AG09309 (cell line): ENCODE measurements at regions not wholly inside any gene's neighbourhood (a gene's known extent, or its start where the extent isn't known, plus 50 kb on each side); places are given as distances from the start of the nearest gene placed in this dataset.

Experiments used
- DNase-seq: peaks from one replicate; pipeline ENCODE4 v3.0.0-alpha.2; 2010; ENCODE audit warnings: low read depth
- H3K4me3 ChIP-seq: 2 replicates; pipeline ENCODE4 v1.5.1; 2011; ENCODE audit warnings: mild to moderate bottlenecking, low read depth, low read length, moderate library complexity; ENCODE audit not compliant: control insufficient read depth
- CTCF ChIP-seq: IDR thresholded peaks from 2 replicates; pipeline ENCODE4 v1.5.1; 2011; ENCODE audit warnings: mild to moderate bottlenecking, low read depth, low read length, inconsistent platforms; ENCODE audit not compliant: insufficient read depth, control insufficient read depth; ENCODE audit errors: missing control alignments

- TF ChIP-seq CTCF, result no peak
- DNase-seq, result no peak
- H3K4me3 ChIP-seq, result no peak overlapping the region
Measured at GRCh38 chr14:76313303-76313702, 62.6 kb upstream of the ESRRB start.

GRCh38 chr14:76313852-76314251 is 62.1 kb upstream of the ESRRB start:
- DNase-seq, result no peak
- no peak for TF ChIP-seq CTCF
- no peak overlapping the region for H3K4me3 ChIP-seq

- TF ChIP-seq CTCF, result no peak
- no peak overlapping the region for H3K4me3 ChIP-seq
- DNase-seq, result no peak
Measured at GRCh38 chr14:76314521-76315034, 61.4 kb upstream of the ESRRB start.

GRCh38 chr14:76320486-76320885 is 55.5 kb upstream of the ESRRB start:
- TF ChIP-seq CTCF, result no peak
- H3K4me3 ChIP-seq, result no peak overlapping the region
- no peak for DNase-seq

GRCh38 chr14:76320975-76321374 is 55.0 kb upstream of the ESRRB start:
- no peak overlapping the region for H3K4me3 ChIP-seq
- no peak for DNase-seq
- no peak for TF ChIP-seq CTCF

GRCh38 chr14:76322594-76323220 is 53.2 kb upstream of the ESRRB start:
- DNase-seq, result no peak
- H3K4me3 ChIP-seq, result no peak overlapping the region
- TF ChIP-seq CTCF, result no peak

- no peak overlapping the region for H3K4me3 ChIP-seq
- no peak for DNase-seq
- TF ChIP-seq CTCF, result no peak
Measured at GRCh38 chr14:76323331-76324050, 52.4 kb upstream of the ESRRB start.
